Activated gamma-delta T cell treated with Interleukin-2 at 50 U/mL for 16 hours (primary cell): ENCODE measurements at regions not wholly inside any gene's neighbourhood (a gene's known extent, or its start where the extent isn't known, plus 50 kb on each side); places are given as distances from the start of the nearest gene placed in this dataset.

Experiments used
- DNase-seq: peaks from one replicate; pipeline ENCODE4 v3.0.0-alpha.2; 2020

DNA sequence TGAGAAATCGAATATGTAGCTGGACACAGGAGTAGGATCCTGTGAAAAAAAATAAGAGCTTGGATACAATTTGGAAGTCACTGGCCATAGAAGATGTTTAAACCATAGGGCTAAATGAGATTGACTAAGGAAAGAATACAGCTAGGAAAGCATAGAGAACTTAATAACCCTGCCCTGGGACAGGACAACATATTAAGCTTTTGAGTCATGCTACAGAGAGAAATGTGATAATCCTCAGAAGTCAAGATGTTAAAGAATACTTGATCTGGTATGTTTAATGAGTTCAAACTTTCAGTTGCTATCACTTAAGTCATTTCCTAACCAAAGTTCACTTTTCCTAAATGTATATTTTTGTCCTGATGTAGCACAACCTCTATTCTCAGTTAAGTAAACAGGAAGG, 154.6 kb upstream of the TSHZ2 start:
- no peak for DNase-seq

DNA sequence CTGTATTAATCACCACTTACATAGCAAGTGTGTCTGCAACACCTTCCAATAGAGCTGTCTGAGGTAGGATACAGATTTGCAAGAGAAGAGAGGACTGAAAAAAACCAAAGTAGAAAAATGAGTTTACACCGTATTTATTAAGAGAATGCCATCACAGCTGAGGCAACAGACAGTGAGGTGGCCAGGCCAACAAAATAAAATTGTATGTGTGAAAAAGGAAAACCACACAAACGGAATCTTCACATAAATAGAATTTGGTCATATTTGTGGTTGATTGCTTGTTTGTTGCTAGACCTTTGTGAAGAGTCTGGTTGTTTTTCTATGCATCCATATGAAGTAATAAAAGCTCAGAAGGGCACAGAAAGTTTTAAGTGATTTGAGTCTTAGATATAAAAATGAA, 157.8 kb upstream of the TSHZ2 start:
- DNase-seq = no peak

DNA sequence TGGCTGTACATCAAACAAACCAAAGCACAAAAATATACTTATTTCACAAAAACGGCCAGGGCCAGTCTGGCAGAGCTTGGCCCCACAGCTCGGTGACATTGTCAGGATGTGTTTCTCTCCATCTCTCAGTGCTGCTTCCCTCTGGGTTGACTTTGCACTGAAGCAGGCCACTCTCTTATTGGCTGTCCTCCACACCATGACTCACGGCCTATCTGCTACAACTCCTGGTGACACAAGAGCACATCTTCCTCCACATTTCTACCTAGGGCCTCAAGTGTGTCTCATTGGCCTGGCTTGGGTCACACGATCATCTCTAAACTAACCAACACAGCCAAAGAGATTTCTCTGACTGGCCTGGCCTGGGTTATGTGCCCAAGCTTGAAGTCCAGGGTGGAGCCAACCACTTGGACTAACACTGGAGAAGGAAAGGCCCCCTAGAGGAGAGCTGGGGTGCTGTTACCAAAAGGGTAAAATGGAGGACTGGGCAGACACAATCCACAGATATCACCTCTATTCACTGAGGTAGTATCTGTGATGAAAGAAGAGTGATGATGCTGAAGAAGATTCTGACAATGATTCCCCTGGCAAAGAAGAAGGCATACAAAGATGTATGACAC, 159.8 kb upstream of the TSHZ2 start:
- no peak for DNase-seq

DNA sequence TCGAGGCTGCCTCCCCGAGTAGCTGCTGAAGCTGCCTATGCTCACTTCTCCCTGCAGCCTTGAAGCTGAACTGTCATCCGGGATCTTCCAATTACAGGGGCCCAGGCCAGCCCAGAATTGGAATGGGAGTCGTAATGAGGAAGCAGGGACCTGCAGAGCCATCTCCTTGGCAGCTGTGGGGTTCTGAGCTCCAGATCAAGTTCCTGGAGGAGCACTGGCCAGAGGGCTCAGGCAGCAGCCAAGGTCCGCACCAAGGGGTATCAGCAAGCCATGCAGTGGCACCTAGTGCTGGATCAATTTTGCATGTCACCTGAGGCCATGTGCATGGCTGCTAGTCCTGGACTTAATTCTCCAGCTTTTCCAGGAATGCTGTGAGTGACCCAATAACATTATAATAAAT, 163.2 kb upstream of the TSHZ2 start:
- no peak for DNase-seq

DNA sequence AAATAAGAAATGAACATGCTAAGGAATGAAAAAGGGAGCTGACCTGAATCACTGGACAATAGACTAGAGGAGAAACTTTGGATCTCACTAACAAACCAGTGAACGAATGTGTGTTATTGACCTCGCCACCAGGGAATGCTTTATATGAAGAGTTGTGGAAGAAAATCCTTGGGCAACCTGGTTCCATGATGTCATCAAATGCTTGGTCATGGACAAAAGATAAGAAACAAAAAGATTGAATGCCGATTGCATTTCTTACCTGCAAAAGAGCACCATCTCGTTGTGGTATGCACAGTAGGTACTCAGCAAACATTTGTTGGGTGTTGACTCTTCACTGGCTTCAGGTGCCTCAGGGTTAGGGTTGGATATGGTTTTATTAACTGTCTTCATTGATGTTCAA, 165.2 kb upstream of the TSHZ2 start:
- DNase-seq = no peak

DNA sequence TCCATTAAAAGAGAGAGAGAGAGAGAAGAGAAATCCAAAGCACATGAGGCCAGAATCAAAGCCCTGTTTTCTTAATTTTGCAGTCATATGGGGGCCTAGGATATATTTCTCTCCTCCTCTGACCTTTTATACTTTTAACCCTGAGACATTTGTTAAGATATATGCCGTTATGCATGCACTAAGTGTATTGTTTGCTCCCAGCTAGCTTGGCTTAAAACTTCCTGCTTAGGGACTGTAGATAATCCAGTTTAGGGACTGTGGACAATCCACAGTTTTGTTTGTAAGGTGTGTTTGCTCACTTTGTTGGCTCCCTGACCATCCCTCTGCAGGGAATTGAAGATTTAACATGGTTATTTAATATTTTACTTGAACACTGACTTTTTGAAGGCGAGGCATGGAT, 166.3 kb upstream of the TSHZ2 start:
- DNase-seq = no peak

DNA sequence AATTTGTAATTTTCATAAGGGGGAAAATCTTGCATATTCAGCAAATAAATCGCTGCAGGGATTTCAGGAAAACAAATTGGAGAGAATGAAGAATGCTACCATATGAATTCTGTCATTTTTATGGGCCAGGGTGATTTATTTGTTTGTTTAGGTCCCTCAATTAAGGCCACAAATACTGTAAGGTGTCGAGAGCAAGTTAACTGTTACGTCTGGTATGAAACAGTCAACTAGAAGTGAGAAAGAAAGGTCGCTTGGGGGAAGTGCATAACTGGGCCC, 166.9 kb upstream of the TSHZ2 start:
- DNase-seq = no peak

DNA sequence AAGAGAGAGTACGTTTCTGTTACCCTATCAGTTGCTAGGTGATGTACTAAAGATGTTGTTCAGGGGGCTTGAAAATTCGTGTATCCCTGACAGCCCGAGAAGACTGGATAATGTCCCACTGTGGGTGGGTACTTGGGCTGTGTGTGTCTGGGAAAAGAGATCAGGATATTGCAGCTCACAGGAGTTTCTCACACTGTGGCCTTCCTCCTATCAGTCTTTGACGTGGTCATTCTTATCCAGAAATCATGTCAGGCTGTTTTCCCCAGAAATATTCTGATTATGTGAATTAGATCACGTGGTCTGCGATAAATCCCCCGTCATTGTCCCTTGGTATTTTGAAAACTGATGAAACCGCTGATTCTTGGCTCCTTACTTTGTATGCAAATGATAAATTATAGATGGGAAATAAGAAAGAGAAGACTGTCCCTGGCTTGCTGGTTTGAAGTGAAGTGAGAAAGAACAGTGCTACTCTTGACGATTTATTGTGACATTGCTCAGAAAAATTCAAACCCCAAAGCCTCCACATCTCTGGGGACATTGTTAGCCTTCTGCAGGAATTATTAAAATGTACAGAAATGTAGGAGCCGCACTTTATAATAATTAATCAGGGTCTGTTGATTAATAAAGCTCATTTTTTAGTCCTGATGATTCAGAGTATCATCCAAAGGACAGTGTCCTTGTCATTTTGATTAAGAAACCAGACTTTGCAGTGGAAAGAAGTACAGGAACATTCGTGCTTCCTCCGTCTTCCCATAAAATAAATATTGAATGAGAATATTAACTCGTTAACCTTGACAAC, 167.5 kb upstream of the TSHZ2 start:
- no peak for DNase-seq

DNA sequence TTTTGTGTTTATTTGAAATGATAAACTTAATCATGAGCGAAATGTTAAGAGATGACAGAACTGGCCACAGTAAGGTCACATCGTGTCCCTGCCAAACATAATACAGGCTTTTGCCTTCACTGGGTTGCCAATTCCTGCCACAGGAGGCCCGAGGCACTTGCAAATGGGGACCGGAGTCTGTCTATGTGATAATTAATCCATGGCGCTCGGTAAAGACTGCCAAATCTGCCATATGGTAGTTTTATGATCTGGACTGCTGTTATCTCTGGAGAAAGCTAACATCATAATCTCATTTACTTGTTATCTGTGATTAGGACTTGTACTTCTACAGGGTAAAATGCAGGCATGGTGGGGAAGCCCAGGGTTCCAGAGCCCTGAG, 170.5 kb upstream of the TSHZ2 start:
- DNase-seq = no peak

DNA sequence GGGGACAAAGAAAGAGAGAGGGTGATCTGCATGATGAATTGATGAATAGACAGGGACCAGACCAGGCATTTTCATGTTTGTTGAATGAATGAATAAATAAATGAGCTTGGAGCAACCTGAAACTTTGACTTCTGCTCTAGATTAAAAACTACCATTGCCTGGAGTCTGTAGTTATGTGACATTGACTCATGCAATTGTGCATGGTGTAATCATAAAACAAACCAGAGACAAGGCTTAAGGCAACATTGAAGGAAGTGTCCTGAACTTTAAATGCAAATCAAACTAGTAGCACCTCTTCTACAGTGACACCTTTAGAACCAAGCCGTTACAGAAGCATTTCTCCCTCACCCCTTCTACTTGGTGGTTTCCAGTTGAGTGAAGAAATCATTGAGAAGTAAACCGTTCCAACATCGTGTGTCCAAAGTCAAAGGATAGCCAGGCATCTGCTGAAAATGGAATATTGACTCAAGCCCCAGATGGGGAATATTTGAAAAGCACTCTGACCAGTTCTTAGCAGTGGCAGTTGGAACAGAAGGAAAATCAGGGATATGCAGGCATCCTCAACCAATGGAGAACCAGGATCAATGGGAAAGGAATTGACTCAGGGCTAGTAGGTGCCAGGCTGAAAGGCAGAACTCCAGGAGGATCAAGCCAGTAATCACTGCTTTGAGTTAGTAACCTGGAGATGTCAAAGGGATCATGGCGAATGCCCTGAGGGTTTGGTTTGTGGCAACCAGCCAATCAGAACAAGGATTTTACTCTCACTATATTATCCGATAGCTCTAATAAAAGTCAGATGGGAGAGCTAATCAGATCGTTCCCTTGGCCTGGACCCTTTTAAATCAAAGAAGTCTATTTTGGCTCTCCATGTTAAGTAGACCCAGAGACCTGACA, 171.2 kb upstream of the TSHZ2 start:
- DNase-seq = no peak

DNA sequence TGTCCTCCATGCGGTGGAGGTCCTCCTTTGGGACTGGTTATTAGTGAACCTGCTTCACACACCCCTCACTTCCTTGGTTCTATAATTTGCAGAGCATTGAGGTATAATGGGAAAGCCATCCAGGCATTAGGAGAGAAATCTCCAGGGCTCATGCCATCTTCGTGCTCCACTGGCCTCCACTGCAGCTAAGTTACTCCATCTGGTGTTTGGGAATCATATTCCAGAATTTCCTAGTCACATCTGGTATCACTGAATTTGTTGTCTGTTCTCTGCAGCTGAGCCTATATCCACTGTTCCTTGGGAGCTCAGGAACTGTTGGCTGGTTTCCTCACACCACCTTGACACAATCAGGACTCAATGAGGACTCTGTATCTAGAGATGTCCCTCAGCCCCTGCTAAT, 173.0 kb upstream of the TSHZ2 start:
- no peak for DNase-seq

DNA sequence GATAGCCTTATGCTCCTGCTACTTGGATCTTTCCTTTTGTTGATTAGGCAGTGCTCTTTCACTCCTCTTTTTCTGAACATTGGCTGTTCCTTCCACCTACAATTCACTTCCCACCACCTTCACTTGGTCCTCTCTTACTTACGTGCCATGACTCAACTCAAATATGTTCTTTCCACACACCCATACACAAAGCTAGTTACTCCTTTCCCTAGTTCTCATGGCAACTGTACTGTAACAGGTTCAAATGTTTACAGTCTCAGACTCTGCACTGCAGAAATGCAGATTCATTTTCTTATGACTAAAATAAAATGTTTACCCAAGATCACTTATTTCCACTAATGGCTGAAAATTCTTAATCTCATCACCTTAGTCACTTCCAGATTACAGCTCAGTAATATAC, 174.0 kb upstream of the TSHZ2 start:
- no peak for DNase-seq

DNA sequence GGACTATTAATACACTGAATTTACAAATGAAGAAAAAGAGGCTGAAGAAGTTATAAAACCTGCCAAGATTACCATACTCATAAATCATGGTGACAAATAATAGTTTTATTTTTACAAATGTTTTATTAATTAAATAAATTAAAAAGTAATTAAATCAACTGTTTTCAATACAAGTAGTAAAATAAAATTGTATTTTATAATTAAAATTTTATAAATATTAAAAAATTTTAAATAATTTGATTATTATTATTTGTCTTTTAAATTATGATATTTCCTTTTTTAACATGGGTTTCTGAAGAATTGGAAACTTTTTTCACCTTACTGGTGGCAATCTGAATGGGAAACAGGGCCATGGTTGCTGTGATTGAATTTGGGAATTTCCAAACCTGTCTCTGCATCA, 177.3 kb upstream of the TSHZ2 start:
- no peak for DNase-seq

DNA sequence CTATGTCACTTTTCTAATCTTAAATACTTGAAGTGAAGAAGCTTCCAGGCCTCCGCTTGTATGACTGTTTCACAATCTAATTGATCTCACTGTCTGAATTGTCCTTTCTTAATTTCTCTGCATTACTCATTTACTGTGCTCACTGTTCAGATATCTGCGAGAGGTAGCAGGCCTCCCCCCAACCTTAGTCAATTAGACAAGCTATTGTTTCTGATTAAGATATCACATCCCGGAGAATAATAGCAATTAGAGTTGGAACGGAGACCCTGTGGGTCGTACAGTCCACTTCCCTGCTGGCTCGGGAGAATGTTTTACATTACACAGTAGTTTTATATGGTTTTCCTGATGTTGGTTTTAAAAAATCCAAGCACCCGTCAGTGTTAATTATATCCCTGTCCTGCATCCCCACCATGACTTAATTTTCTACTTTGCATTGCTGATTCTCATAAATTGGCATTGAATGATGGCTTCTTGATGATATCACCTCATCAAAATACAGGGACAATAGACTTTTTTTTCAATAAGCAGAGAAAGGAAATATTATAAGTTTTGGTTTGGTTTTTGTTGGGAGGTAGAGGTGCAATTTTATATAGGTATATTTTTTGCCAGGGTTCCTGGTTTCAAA, 178.7 kb upstream of the TSHZ2 start:
- no peak for DNase-seq

DNA sequence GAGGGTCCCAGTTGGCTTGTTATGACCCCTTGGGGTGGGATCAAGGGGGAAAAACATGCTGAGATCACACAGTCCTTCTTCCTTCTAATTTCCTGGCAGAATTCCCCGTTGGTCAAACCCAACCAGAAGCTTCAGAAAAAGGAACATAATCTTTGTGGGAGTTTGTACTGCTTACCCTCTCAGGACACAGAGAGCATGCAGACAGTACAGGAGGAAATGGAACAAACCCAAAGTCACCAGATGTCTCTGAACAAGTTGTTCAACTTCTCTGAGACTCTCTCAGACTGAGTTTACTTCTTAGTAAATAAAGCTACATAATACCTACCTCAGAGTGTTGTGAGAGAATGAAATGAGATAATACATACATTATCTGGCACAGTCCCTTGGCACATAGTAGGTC, 181.1 kb upstream of the TSHZ2 start:
- DNase-seq = no peak

DNA sequence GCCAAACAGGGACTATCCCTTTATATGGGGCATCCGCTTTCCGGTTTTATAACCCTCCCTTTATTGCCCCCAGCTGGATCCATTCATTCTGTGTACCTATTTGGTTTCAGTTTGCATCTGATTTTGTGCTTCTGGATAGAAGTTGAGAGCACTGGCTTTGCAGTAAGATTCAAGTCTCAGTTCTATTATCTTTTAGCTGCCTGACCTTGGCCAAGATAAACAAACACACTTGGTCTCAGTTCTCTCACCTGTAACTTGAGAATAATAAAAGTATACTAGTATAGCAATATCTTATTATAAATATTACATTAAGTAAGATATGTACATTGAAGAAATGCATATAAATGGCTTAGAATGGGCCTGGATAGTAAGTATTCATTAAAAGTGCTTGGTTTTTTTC, 182.4 kb upstream of the TSHZ2 start:
- DNase-seq = no peak

DNA sequence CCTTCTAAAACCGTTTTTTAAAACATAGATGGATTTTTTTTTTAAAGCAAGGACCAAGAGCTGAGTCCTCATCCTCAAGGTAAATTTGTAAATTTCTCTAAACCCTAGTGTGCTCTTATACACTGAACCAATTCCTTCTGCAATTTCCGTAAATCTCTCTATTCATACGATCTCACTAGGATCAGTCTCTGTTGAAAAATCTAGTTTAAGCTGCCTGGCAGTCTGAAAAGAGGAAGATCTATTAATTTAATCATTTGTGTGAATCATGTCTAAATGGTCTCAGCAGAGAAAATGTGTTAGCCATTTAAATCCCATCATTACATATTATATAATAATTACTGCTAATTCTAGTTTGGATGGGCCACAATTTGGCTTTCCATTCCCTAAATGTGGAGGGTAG, 184.2 kb upstream of the TSHZ2 start:
- no peak for DNase-seq

DNA sequence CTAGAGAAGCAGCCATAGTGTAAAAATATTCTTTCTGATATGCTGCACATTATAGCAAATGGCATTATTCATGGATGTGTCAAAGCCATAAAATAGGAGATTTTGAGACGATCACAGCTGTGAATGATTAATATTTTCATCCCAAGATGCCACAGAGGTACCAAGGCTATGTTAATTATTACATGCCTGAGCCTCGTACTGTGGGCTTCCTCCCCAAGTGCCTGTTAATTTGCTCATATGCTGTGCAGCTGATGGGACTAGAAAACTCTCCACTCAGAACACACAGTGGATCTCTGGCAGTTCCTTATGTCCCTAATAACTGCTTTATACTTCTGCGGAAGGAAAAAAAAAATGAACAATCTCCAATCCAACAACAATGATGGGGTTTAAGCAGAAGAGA, 184.9 kb upstream of the TSHZ2 start:
- DNase-seq = no peak

DNA sequence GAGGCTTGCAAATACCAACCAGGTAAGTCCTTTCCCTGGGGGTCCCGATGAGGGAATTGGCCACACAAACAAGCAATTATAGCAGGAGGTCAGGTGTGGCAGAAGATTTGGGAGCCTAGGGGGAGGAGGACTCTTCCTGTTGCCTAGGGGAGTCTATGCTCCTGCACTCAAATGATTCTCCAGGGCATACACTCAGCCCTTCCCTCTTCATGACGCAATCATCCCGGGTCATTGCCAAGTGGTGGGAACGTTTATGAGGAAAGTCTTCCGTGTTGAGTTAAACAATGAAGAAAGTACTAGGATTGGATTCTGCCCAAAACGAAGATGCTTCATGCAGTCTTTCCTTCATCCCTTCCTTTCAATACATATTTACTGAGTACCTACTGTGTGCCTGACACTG, 186.5 kb upstream of the TSHZ2 start:
- DNase-seq = no peak

DNA sequence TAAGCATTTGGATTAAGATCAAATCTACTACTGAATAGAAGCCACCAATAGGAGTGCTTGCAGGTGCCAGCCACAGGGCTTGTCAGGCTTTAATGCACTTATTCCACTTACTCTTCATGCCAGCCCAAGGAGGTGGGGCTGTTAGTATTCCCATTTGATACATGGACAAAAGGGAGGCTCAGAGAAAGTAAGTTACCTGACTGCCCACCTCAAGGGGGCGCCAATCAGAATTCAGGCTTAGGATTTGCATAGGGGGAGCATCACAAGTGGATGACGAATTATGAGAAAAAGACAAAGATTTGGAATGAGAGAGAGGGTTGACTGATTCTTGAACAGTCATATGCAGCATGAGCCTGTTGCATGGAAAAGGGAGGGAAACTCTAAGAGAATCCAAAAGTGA, 188.4 kb upstream of the TSHZ2 start:
- DNase-seq = peak; percentile 4

DNA sequence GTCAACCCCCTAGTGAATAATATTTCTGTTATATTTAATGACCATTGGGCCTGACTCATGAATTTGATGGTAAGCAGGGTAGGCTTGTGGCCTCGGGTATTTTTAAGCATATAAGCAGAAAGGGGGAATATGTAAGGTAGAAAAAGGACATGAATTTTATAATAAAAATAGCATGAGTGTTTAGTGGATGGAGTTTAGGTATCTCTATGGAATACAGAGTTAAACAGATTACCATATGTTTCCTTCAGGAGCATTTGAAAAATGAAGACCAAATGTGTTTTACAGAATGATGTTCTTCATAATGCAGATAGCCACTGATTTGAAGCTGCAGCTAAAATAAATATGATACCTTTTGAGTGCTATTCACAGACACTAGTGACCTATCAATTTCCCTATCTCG, 191.7 kb upstream of the TSHZ2 start:
- DNase-seq = no peak

DNA sequence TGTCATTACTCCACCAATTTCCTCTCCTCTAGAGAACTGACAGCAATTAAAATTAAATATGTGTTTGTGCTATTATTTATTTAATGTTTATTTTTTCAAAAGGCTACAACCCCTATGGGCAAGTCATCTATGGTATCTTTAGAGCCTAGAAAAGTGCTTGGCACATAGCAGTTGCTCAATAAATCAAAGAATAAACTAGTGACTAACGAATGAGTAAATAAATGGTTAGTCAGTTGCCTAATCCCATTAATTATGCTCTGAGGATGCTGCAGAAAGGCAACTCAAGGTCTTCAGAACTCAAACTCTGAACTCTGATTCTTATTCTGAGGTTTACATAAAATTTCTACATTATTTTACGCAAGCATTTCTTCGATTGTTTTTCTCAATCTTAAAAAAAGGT, 193.0 kb upstream of the TSHZ2 start:
- DNase-seq = no peak

DNA sequence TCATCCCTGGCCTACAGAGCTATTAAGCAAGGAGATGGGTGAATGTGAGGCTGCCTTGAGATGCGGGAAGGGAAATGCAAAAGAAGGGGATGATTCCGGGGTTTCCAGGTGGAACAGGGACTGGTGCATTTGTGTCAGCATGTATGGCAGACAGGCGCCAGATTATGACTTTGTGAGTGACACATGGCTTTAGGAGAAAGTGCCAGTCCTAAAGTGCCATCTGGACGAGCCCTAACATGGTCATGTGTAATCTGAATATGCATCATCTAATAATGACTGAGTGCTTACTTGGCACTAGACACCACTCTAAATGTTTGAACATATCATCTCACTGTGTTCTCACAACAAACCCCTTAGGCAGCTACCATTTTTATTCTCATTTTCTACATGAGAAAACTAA, 195.0 kb upstream of the TSHZ2 start:
- no peak for DNase-seq

DNA sequence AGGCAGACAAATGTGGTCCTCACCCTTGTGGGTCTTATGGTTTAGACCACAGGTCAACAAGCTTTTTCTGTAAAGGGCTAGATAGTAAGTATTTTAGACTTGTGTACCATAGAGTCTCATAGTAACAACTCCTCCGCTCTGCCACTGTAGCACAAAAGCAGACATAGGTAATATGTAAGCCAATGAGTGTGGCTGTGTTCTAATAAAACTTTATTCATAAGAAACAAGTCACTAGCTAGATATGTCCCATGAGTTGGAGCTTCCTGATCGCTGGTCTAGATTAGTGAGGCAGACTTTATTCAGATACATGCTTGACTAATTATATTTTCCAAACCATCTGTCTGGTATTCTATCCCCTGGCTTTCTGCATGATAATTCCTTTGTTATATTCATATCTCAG, 196.4 kb upstream of the TSHZ2 start:
- no peak for DNase-seq
